GM23338 (cell line): ENCODE measurements at regions not wholly inside any gene's neighbourhood (a gene's known extent, or its start where the extent isn't known, plus 50 kb on each side); places are given as distances from the start of the nearest gene placed in this dataset.

Experiments used
- ATAC-seq: fragments of 200-7000 bp; cut with Tn5 transposase; 3 replicates; pipeline ENCODE4 v1.9.1; 2020
- DNase-seq: peaks from one replicate; pipeline ENCODE4 v3.0.0-alpha.2; 2015; ENCODE audit warnings: low spot score
- H2AFZ ChIP-seq: fragments of 200-600 bp; sonication (generic); 2 replicates; pipeline ENCODE4 v1.8.0; 2016; ENCODE audit warnings: antibody characterized with exemption, mild to moderate bottlenecking, moderate library complexity
- H3F3A ChIP-seq: fragments of 200-600 bp; sonication (generic); replicated peaks from 2 replicates; pipeline ENCODE4 v1.8.0; 2017; ENCODE audit warnings: antibody characterized with exemption, mixed run types, low read depth
- H3K27ac ChIP-seq: fragments of 200-600 bp; sonication (generic); 2 replicates; pipeline ENCODE4 v1.6.1; 2016; ENCODE audit warnings: low read depth
- H3K27me3 ChIP-seq: fragments of 200-600 bp; sonication (generic); 2 replicates; pipeline ENCODE4 v1.8.0; 2016; ENCODE audit warnings: mild to moderate bottlenecking, mixed run types, moderate library complexity; ENCODE audit not compliant: insufficient read depth
- H3K36me3 ChIP-seq: fragments of 200-600 bp; sonication (generic); 2 replicates; pipeline ENCODE4 v1.8.0; 2016; ENCODE audit warnings: mild to moderate bottlenecking; ENCODE audit not compliant: insufficient read depth
- H3K4me1 ChIP-seq: fragments of 200-600 bp; sonication (generic); 2 replicates; pipeline ENCODE4 v1.8.0; 2016; ENCODE audit warnings: mild to moderate bottlenecking, moderate library complexity; ENCODE audit not compliant: insufficient read depth
- H3K4me2 ChIP-seq: fragments of 200-600 bp; sonication (generic); 2 replicates; pipeline ENCODE4 v1.7.1; 2017; ENCODE audit warnings: mixed run types
- H3K4me3 ChIP-seq: fragments of 200-600 bp; sonication (generic); 2 replicates; pipeline ENCODE4 v1.6.1; 2016; ENCODE audit warnings: mixed run types
- H3K79me2 ChIP-seq: fragments of 200-600 bp; sonication (generic); replicated peaks from 2 replicates; pipeline ENCODE4 v1.8.0; 2017; ENCODE audit warnings: mild to moderate bottlenecking; ENCODE audit not compliant: insufficient read depth
- H3K9me2 ChIP-seq: fragments of 200-600 bp; sonication (generic); 2 replicates; pipeline ENCODE4 v1.8.0; 2017; ENCODE audit not compliant: insufficient read depth
- H4K20me1 ChIP-seq: fragments of 200-600 bp; sonication (generic); replicated peaks from 2 replicates; pipeline ENCODE4 v1.8.0; 2017; ENCODE audit warnings: mild to moderate bottlenecking; ENCODE audit not compliant: insufficient read depth
- H3K27ac Mint-ChIP-seq: 2 replicates; pipeline ENCODE4 v1.8.0; 2020; ENCODE audit warnings: inconsistent platforms, mild to moderate bottlenecking, moderate library complexity, mixed read lengths
- H3K27me3 Mint-ChIP-seq: 3 replicates; pipeline ENCODE4 v1.8.0; 2022; ENCODE audit warnings: low read depth, mild to moderate bottlenecking, moderate library complexity, mixed read lengths, inconsistent platforms; ENCODE audit not compliant: insufficient read depth, poor library complexity
- H3K36me3 Mint-ChIP-seq: 3 replicates; pipeline ENCODE4 v1.8.0; 2021; ENCODE audit warnings: low read depth, mild to moderate bottlenecking, inconsistent platforms, moderate library complexity, mixed read lengths
- H3K4me1 Mint-ChIP-seq: 3 replicates; pipeline ENCODE4 v1.8.0; 2020; ENCODE audit warnings: mild to moderate bottlenecking, inconsistent platforms, mixed read lengths
- H3K4me3 Mint-ChIP-seq: 3 replicates; pipeline ENCODE4 v1.8.0; 2021; ENCODE audit warnings: moderate library complexity, mild to moderate bottlenecking, inconsistent platforms, mixed read lengths
- H3K9me3 Mint-ChIP-seq: 3 replicates; pipeline ENCODE4 v1.8.0; 2020; ENCODE audit warnings: moderate library complexity, mild to moderate bottlenecking, inconsistent platforms, mixed read lengths
- CREB1 ChIP-seq: fragments of 250-450 bp; sonication (Bioruptor Pico); IDR thresholded peaks from 2 replicates; pipeline ENCODE4 v1.5.0; 2020; ENCODE audit warnings: low read depth, mild to moderate bottlenecking, moderate library complexity
- CTCF ChIP-seq, 2 experiments: fragments of 200-600 bp in 1 of 2; sonication (generic) in 1 of 2; conservative IDR thresholded peaks; 2 replicates each; pipeline versions ENCODE4 v1.5.1 to v1.6.1; 2016 to 2017; ENCODE audit warnings: antibody characterized with exemption in 2 of 2, low read depth in 2 of 2, mild to moderate bottlenecking in 2 of 2, moderate library complexity in 1 of 2
- ETS1 ChIP-seq: IDR thresholded peaks from 2 replicates; pipeline ENCODE4 v1.6.1; 2016; ENCODE audit warnings: antibody characterized with exemption
- EZH2 ChIP-seq: fragments of 200-600 bp; sonication (generic); IDR thresholded peaks from one replicate; pipeline ENCODE4 v1.8.0; 2017; ENCODE audit warnings: antibody characterized with exemption, mild to moderate bottlenecking, low read depth; ENCODE audit not compliant: unreplicated experiment
- EZH2phosphoT487 ChIP-seq: fragments of 200-600 bp; sonication (generic); IDR thresholded peaks from one replicate; pipeline ENCODE4 v1.8.1; 2018; ENCODE audit warnings: antibody characterized with exemption; ENCODE audit not compliant: unreplicated experiment
- JUNB ChIP-seq: IDR thresholded peaks from one replicate; pipeline ENCODE4 v1.6.1; 2016; ENCODE audit warnings: antibody characterized with exemption; ENCODE audit not compliant: unreplicated experiment
- NANOG ChIP-seq: IDR thresholded peaks from 2 replicates; pipeline ENCODE4 v1.6.1; 2016; ENCODE audit warnings: antibody characterized with exemption, borderline replicate concordance
- POLR2AphosphoS5 ChIP-seq: IDR thresholded peaks from 2 replicates; pipeline ENCODE4 v1.6.1; 2016; ENCODE audit warnings: antibody characterized with exemption, low read depth
- REST ChIP-seq: IDR thresholded peaks from one replicate; pipeline ENCODE4 v1.6.1; 2018; ENCODE audit warnings: antibody characterized with exemption; ENCODE audit not compliant: unreplicated experiment
- STAT1 ChIP-seq: IDR thresholded peaks from one replicate; pipeline ENCODE4 v1.6.1; 2016; ENCODE audit warnings: antibody characterized with exemption; ENCODE audit not compliant: unreplicated experiment
- ZNF114 ChIP-seq: fragments of 250-450 bp; sonication (Bioruptor Pico); IDR thresholded peaks from 2 replicates; pipeline ENCODE4 v1.5.0; 2020; ENCODE audit warnings: mild to moderate bottlenecking, moderate library complexity
- ZNF331 ChIP-seq: fragments of 250-450 bp; sonication (Bioruptor Pico); IDR thresholded peaks from 2 replicates; pipeline ENCODE4 v1.5.0; 2020; ENCODE audit warnings: low read depth, mild to moderate bottlenecking, moderate library complexity
- ZNF462 ChIP-seq: fragments of 250-450 bp; sonication (Bioruptor Pico); IDR thresholded peaks from 2 replicates; pipeline ENCODE4 v1.5.0; 2020; ENCODE audit warnings: mild to moderate bottlenecking, moderate library complexity

GRCh38 chr9:28166179-28166578 is 592.9 kb upstream of the C9orf72 start:
- Mint-ChIP-seq H3K36me3 (no peaks in the 10 kb centered on the region), H3K4me3 (no peak overlapping the region), H3K4me1 (no peaks in the 10 kb centered on the region), H3K27me3 (no peaks in the 10 kb centered on the region), H3K27ac (no peak overlapping the region), H3K9me3 (no peaks in the 10 kb centered on the region)
- Histone ChIP-seq H2AFZ (no peak overlapping the region), H3K9me2 (peaks cover 6% of the 10 kb centered on the region; the same call in 1 of the 2 replicates), H3K79me2 (no peaks in the 10 kb centered on the region), H3F3A (no peaks in the 10 kb centered on the region), H4K20me1 (no peaks in the 10 kb centered on the region), H3K4me2 (no peak overlapping the region), H3K4me3 (no peak overlapping the region), H3K27ac (no peak overlapping the region), H3K4me1 (no peaks in the 10 kb centered on the region), H3K36me3 (no peaks in the 10 kb centered on the region), H3K27me3 (no peaks in the 10 kb centered on the region)
- DNase-seq, result no peak
- ATAC-seq, result no peak
- TF ChIP-seq JUNB (no peak), EZH2 (no peak), ETS1 (no peak), POLR2AphosphoS5 (no peak), ZNF114 (CRISPR knock-in tag) (no peak), ZNF331 (CRISPR knock-in tag) (no peak), ZNF462 (no peak), NANOG (no peak), EZH2phosphoT487 (no peak), REST (no peak), STAT1 (no peak), CTCF (conservative IDR thresholded peaks at IDR 0.05; ENCODE audit: low read depth in 2 of 2) (no peak), CREB1 (CRISPR knock-in tag) (no peak)
